GM18499 (cell line): ENCODE measurements at regions not wholly inside any gene's neighbourhood (a gene's known extent, or its start where the extent isn't known, plus 50 kb on each side); places are given as distances from the start of the nearest gene placed in this dataset.
A peak's percentile ranks its signal among the peaks of the same experiment; 100 is the strongest.

Experiments used
- ATAC-seq: cut with Tn5 transposase; IDR thresholded peaks from one replicate; pipeline ENCODE4 v1.9.1; 2021; ENCODE audit warnings: moderate number of reproducible peaks; ENCODE audit not compliant: insufficient read depth, unreplicated experiment

DNA sequence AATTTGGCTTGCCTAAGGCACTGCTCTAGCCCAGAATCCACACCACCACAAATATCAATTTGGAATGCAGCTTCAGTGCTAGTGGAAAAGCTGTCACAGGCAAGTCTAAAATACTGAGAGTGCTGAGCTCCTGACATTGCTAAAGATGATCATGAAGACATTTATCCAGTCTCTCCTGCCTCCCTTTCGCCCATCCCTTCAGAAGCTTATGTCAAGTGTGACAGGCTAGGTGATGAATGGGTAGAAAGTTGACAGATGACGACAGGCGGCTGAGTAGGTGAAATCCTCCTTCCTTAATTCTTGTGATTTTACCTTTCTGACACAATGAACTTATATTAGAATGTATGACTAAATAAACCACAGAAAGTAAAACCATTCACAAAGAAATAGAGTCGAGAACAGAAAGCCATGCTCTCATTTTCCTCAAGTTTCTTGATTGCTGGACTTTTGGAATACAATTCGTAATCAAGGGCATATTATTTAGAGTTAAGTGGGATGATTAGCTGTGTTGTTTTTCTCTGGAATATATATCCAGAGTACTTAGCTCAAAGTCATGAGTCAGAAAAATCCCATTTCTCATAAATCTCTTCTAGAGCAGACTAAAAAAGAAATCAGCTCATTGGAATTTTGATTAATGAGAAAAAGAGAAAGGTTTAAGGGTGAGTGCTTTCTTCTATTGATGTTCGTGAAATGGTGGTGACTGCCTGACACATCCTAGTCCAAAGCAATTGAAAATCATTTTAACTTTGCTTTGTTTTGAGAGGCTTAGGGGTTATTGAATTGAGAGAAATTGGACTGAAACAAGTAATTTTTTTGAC, 1228.2 kb upstream of the CITED2 start:
- ATAC-seq = no peak

DNA sequence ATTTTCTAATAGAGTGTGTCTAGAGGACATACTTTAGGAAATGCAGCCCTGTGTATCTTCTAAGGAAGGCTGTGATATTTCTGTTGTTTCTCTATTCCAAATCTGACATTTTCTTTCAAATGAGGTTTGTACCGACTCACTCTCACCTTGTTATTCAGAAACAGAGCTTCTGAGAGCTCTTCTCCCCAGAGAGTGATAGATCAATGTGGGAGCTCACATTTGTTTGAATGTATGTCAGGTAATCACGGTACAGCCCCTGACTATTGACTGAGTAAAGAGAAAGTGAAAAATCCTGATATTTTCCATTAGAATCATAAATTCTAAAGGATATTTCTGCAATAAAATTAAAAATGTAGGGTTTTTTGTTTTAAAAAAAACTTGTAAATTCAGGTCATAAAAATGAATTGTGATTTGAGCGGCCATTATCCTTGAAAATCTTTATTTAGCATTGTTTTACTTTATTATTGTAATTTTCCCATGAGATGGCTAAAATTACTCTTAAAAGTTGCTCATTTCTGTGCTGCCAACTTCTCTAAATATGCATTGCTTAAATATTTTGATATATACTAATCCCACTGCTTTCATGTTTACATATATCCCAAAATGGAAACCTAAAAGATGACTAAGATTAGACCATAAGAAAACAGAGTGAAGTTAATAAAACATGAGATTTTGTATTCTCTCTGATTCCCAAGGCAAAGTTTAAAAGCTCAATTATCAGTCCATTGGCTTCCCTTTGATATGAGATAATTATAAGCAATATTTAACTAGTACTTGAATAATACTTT, 1226.8 kb upstream of the CITED2 start:
- no peak for ATAC-seq

DNA sequence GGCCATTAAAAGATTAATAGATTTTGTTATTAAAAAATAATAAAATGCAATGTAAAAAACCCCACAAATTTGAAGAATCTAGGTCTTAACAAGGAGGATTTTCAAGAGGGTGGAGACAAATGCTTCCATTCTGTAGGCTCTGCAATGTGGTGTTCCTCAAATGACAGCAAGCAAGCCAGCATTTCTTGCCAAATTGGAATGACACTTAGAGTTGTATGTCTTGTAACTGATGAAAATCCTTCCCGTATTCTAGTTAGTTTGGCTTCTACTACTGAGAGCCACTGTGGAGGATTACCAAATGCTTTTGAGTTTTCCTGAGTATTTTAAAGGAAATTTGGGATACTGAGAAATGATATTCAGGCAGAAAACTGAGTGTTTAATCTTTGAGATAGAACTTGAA, 1225.5 kb upstream of the CITED2 start:
- ATAC-seq = no peak

DNA sequence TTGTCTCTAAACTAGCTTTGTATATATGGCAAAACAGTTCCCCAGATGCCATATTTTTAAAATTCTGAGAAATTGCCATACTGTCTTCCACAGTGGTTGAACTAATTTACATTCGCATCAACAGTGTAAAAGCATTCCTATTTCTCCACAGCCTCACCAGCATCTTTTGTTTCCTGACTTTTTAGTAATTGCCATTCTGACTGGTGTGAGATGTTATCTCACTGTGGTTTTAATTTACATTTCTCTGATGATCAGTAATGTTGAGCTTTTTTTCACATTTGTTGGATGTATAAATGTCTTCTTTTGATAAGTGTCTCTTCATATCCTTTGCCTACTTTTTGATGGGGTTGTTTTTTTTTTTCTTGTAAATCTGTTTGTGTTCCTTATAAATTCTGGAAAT, 1222.7 kb upstream of the CITED2 start:
- ATAC-seq = no peak

DNA sequence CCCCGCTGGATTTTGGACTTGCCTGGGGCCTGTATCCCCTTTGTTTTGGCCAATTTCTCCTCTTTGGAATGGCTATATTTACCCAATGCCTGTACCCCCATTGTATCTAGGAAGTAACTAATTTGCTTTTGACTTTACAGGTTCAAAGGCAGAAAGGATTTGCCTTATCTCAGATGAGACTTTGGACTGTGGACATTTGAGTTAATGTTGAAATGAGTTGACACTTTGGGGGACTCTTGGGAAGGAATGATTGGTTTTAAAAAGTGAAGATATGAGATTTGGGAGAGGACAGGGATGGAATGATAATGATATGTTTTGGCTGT, 1220.3 kb upstream of the CITED2 start:
- ATAC-seq = no peak

DNA sequence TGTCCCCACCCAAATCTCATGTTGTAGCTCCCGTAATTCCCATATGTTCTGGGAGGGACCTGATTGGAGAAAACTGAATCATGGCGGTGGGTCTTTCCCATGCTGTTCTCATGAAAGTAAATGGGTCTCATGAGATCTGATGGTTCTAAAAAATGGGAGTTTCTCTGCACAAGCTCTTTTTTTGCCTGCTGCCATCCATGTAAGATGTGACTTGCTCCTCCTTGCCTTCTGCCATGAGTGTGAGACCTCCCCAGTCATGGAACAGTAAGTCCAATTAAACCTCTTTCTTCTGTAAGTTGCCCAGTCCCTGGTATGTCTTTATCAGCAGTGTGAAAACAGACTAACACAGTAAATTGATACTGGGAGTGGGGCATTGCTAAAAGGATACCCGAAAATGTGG, 1218.4 kb upstream of the CITED2 start:
- no peak for ATAC-seq

DNA sequence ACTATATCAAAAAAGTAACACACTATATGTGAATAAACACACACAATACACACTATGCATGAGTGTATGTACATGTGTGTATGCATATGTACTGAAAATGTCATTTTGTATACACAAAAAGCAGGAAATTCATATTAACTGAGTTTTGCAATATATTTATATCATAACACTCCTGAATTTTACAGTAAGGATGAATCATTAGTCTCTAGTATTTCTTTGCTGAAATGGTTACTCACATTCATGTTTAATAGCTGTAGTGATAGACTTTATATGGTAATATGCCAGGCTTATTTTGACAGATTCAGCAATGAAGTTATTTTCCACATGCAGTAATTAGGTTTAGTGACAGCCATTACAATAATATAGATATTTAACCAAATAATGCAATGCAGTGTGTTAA, 1216.2 kb upstream of the CITED2 start:
- ATAC-seq = no peak

DNA sequence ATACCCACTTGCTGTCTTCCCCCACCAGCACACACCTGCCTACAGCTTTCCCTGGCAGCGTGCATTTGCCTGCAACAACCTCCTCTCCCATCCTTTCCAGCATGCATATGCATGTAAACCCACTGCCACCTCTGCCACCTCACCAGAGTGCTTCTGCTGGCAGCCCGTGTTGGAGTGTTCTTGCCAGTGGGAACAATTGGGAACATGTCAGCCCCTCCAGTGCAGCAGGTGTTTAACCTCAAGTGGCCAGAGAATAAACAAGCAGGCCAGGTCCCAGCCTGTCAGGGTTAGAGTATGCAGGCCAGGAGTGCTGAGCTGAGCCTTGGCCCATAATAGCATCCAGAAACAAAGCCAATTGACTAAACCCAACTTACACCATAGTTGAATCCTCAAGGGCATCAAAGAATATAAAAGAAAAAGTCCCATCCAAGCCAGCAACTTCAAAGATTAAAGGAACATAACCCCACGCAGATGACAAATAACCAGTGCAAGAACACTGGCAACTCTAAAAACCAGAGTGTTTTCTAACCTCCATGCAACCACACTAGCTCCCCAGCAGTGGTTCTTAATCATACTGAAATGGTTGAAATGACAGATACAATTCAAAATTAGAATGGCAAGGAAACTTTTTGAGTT, 1212.1 kb upstream of the CITED2 start:
- ATAC-seq = peak; percentile 96

DNA sequence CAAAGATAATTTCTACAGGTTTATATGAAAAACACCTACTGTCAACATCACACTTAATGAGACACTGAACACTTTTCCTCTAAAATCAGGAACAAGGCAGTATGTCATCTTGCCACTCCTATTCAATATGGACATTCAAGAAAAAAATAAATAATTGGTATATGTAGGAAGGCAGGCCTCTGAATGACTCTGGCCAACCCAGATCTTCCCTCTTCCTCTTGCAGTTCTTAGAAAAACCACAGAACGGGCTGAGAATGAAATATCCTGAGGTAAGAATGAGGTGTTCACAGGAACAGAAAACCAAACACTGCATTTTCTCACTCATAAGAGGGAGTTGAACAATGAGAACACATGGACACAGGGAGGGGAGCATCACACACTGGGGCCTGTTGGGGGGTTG, 1207.2 kb upstream of the CITED2 start:
- no peak for ATAC-seq

DNA sequence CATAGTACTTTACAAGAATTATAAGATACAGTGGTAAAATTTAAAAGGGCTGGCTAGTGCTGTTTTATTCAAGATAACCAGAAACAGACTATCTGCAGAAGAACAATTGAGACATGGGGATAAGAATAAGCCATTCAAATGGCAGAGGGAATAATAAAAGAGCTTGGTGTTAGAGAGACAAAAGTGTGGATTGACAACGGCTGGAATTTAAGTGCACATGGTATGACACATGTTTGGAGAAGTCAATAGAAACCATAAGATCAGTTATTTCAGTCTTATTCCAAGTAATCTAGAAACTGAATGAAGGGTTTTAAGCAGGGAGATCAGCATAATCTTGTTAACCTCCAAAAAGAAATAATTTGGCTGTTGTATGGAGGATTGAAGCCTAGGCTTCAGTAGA, 1205.5 kb upstream of the CITED2 start:
- ATAC-seq = no peak

DNA sequence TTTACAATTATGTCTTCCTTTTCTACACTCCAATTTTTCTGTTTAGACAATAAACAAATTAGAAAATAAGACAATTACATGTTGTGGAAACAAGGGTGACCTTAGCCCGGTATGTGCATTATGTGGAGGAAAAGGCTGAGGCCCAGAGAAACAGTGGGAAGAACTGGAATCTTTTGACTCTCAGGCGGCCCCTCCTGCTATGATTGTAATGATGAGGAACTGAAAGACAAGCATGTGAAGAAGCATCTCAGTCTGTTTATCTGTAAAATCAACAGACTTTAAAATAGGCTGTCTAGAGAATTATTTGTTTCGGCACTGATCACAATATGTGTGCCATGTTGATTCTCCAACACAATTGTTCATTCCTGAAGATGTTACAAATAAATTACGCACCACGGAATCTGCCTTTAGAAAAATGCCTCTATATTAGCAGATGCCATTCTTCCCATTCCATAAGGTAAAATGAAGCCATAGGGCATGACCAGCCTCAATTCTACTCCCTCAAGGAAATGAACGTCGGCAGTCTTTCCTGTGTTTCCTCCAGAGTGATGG, 1201.6 kb upstream of the CITED2 start:
- no peak for ATAC-seq

DNA sequence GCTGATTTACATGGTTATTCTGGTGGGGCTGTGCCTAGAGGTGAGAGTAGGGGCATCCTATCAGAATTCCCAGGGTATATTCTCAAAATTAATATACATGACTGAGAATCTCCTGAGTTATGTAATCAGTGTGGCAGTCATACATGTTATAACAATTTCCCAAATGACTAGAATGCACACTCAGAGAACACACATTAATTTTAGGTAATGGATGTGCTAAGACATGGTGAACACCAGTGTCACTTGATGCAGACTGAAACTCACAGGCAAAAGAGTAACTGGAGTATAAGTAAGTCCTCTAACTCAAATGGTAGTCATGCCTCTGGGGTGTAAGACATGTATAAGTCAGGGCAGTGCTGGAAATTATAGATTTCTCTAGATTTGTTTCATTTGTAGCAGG, 1198.4 kb upstream of the CITED2 start:
- ATAC-seq = no peak

DNA sequence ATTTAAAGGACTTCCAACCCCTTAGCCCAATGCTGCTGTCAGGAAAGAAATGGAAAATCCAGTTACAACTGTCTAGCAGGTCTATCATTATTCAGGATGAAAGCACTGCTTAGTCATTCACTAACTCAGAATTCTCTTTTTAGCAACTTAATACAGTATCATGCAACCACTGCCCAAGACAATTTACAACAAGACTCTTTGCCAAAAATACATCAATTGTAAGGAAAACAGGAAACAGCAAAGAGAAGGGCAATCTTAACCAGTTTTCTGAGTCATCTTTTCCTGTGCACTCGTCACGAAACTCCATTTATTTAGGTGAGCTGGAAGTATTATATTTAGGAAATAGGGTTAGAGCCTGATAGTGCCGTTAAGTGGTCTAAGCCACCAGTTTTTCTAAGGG, 1197.7 kb upstream of the CITED2 start:
- ATAC-seq = no peak

DNA sequence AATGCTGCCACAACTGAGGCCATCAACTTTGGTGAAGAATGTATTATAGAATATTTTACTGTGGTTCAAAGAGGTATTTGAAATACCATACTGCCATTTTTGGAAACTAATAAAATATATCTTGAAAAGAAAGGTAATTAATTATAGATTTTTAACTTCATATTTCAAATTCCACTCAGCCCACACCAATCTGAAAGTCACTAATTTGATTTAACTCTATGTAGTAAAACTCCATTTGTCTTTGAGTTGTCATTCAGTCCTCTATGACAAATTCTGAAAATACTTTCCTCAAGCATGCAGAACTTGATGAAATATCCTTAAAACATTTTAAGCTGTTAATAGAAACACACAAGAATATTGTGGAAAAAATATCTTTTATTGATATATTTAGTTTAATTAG, 1196.7 kb upstream of the CITED2 start:
- no peak for ATAC-seq

DNA sequence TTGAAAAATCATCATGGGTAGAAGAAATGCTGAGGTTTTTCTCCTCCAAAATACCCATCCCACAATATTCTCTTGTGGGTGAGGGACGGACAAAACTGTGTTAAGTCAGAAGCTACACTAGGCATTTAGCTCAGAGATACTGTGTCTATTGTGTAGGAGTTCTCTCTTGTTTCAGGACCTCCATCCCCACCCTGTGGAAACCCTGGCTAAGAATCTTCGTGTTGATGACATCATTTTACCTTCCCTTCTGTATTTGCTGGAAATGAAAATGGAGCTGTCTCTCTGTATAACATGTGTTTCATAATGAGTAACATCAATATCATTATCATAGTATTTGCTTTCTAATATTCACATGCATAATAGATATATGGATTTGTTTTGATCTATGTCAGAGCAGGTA, 1193.0 kb upstream of the CITED2 start:
- ATAC-seq = no peak

DNA sequence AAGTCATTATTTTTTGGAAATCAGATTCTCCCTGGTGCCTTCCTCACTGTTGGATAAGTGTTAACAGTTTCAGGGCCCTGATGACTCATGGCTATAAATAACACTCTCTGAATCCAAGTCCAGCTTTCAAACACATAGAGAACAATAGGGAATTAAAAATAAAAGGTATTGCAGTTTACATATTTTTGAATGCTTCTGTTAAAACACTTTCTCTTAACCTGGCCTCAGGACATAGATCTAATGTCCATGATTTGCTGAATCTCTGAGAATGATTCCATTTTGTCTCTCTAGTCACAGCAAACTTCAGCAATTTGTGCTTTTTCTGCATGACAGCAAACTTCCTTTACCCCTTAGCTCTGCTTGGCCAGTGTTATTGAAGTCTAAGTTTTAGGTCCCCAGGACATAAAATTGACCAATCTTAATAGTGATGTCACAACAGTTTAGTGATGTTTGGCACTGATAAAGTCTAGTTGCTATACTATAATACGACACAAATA, 1192.4 kb upstream of the CITED2 start:
- no peak for ATAC-seq

DNA sequence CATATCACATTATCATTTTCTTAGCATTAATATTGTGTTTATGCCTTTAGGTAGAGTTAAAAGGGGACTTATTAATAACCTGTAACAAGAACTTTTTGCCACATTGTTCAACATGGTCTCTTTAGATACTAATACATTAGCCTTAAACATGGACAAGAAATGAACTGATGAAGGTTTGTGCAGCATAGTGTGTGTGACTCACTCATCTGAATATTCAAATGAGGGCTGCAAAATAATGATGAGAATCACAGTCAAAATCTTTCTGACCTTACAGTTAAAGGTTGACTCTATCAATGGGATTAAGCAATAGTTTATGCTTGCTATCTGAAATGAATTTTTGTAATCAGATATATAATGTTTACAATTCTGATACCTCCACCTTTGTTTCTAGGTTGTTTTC, 1189.3 kb upstream of the CITED2 start:
- no peak for ATAC-seq

DNA sequence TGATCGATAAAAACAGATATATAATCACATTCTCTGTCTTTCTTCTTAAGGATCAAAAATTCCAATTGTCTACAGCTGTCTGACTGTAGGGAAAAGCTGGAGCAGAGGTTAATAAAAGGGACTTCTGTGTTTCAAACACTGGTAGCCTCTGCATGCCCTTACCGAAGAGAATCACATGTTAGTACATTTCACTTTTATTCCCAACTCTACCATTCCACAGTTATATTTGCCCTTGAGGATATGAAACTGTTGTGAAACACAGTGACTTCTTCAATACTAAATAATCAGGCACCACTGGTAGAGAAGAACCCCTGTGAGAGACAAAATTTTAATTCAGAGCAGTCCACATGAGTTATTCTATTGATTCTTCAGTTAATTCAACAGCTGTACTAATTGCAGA, 1187.3 kb upstream of the CITED2 start:
- ATAC-seq = no peak

DNA sequence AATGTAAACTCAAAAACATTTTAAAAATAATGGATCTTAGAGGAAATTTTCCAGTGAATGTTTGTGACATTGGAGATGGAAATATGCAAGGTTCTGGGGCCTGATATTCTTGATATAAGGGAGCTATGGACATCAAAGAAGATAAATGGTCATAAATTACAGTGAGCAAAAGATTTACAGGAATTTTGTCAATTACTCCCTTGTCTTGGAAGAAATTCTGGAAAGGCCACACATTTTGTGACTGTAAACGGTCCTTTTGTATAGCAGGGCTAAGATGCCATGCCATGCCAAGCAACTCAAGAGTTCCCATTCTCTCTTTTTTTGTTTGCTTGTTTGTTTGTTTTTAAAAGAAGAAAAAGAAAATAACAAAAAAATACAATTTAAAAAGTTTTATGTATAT, 1186.2 kb upstream of the CITED2 start:
- ATAC-seq = no peak

DNA sequence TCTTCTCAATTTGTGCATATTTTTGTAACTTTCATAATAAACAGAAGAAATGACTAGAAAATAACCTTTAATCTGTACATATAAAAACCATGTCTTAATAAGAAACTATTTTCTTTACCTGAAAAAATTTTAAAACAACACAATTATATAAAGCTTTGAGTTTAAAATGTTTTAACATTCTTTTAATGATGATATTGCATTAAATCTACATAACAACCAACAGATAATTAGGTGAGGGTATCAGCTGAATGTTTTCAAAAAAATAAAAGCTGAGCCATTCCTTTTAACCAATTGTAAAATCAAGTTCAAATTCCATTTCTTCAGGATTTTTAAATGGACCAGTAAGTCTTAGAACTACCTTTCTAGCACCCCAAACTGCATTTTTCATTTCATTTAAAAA, 1185.0 kb upstream of the CITED2 start:
- no peak for ATAC-seq

DNA sequence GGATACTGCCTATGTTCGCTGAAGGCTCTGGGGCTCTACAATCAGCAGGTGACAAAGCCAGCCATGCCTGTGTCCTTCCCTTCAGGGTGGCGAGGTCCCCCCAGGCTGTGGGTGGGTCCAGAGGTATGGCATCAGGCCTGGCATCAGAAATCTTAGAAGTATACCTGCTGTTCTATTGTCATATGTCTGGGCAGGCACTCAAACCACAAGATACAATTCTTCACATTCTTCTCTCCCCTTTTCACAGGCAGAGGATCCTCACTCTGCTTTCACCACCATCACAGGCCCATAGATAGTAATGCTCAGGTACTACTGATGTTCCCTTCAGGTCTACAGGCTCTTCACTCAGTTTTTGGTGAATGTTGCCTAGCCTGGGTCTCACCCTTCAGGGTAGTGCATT, 1180.0 kb upstream of the CITED2 start:
- no peak for ATAC-seq
